ENCODE measurements at regions not wholly inside any gene's neighbourhood (a gene's known extent, or its start where the extent isn't known, plus 50 kb on each side); places are given as distances from the start of the nearest gene placed in this dataset.

DNA sequence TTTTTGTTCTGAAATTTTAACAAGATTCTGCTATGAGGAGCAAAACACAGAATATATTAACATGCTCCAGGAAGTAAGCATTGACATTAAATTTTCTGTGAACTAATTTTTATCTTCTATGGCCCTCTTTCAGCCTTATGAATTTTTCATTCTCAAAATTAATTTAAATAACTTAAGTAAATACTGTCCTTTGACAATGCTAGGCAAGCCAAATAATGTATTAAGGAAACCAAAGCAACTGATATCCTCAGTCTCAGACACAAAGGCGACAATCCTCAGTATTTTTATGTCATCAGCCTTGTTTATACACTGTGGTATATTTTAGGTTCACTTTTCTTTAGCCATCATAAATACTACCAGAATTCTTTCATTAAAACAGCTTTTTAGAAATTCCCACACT lies 159.8 kb downstream of the CGGBP1 start:
- TF ChIP-seq, protein P1, sequence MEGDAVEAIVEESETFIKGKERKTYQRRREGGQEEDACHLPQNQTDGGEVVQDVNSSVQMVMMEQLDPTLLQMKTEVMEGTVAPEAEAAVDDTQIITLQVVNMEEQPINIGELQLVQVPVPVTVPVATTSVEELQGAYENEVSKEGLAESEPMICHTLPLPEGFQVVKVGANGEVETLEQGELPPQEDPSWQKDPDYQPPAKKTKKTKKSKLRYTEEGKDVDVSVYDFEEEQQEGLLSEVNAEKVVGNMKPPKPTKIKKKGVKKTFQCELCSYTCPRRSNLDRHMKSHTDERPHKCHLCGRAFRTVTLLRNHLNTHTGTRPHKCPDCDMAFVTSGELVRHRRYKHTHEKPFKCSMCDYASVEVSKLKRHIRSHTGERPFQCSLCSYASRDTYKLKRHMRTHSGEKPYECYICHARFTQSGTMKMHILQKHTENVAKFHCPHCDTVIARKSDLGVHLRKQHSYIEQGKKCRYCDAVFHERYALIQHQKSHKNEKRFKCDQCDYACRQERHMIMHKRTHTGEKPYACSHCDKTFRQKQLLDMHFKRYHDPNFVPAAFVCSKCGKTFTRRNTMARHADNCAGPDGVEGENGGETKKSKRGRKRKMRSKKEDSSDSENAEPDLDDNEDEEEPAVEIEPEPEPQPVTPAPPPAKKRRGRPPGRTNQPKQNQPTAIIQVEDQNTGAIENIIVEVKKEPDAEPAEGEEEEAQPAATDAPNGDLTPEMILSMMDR (IDR thresholded peaks at IDR 0.05; ENCODE audit: poor library complexity, severe bottlenecking): no peak
- no peak for TF ChIP-seq SMC3 (conservative IDR thresholded peaks at IDR 0.05; ENCODE audit: poor library complexity)
- no peak for TF ChIP-seq EP300 (conservative IDR thresholded peaks at IDR 0.05; ENCODE audit: poor library complexity, severe bottlenecking)
- TF ChIP-seq REST (IDR thresholded peaks at IDR 0.05; ENCODE audit: borderline replicate concordance): no peak
- no peak for TF ChIP-seq EZH2 (IDR thresholded peaks at IDR 0.05; ENCODE audit: borderline replicate concordance, insufficient read depth, low read length, poor library complexity, severe bottlenecking)
- no peak for TF ChIP-seq MXI1 (conservative IDR thresholded peaks at IDR 0.05; ENCODE audit: poor library complexity, severe bottlenecking)
- no peak for TF ChIP-seq RAD21 (conservative IDR thresholded peaks at IDR 0.05)
- TF ChIP-seq POLR2AphosphoS5 (IDR thresholded peaks at IDR 0.05): no peak
- no peak for TF ChIP-seq TAF1 (IDR thresholded peaks at IDR 0.05; ENCODE audit: low read depth)

All from neural cell (in vitro differentiated cells).